SU-DHL-6 (cell line): ENCODE measurements at regions not wholly inside any gene's neighbourhood (a gene's known extent, or its start where the extent isn't known, plus 50 kb on each side); places are given as distances from the start of the nearest gene placed in this dataset.

Source experiments
- H2AFZ ChIP-seq: fragments of 200-600 bp; sonication (generic); 2 replicates; pipeline ENCODE4 v1.6.1; 2014; ENCODE audit warnings: low read depth, mild to moderate bottlenecking, moderate library complexity, mixed read lengths, antibody characterized with exemption, low read length; ENCODE audit not compliant: severe bottlenecking
- H3F3A ChIP-seq: fragments of 200-600 bp; shearing (Covaris generic); 2 replicates; pipeline ENCODE4 v1.6.0; 2016; ENCODE audit warnings: antibody characterized with exemption, mild to moderate bottlenecking; ENCODE audit not compliant: insufficient read depth
- H3K27ac ChIP-seq: fragments of 200-600 bp; sonication (generic); 2 replicates; pipeline ENCODE4 v1.5.1; 2016; ENCODE audit warnings: low read depth, mild to moderate bottlenecking, low read length, moderate library complexity, mixed read lengths
- H3K27me3 ChIP-seq: fragments of 200-600 bp; sonication (generic), shearing (Covaris generic); 2 replicates; pipeline ENCODE4 v1.6.0; 2014; ENCODE audit warnings: mild to moderate bottlenecking, low read length
- H3K36me3 ChIP-seq: fragments of 200-600 bp; sonication (generic); 2 replicates; pipeline ENCODE4 v1.6.1; 2014; ENCODE audit warnings: mild to moderate bottlenecking, low read length, mixed read lengths
- H3K4me2 ChIP-seq: fragments of 300-600, 200-600 bp; shearing (Covaris generic), sonication (generic); 2 replicates; pipeline ENCODE4 v1.6.0; 2014; ENCODE audit warnings: low read length, low read depth, mild to moderate bottlenecking; ENCODE audit not compliant: poor library complexity, severe bottlenecking
- H3K4me3 ChIP-seq: fragments of 200-600 bp; sonication (generic); 2 replicates; pipeline ENCODE4 v1.5.1; 2014; ENCODE audit warnings: antibody characterized with exemption, low read length, mild to moderate bottlenecking, mixed read lengths; ENCODE audit not compliant: insufficient read depth, poor library complexity, severe bottlenecking
- H3K79me2 ChIP-seq: fragments of 200-600 bp; sonication (generic); 2 replicates; pipeline ENCODE4 v1.6.1; 2014; ENCODE audit warnings: mild to moderate bottlenecking, low read length, moderate library complexity; ENCODE audit not compliant: insufficient read depth
- H3K9ac ChIP-seq: fragments of 200-600 bp; sonication (generic); 2 replicates; pipeline ENCODE4 v1.7.0; 2014; ENCODE audit warnings: mild to moderate bottlenecking, low read length
- H3K9me2 ChIP-seq: fragments of 200-600 bp; sonication (generic); replicated peaks from 2 replicates; pipeline ENCODE4 v1.6.1; 2014; ENCODE audit warnings: low read length; ENCODE audit not compliant: insufficient read depth
- H3K9me3 ChIP-seq: fragments of 200-600 bp; sonication (generic); 2 replicates; pipeline ENCODE4 v1.6.1; 2014; ENCODE audit warnings: low read length, mixed read lengths; ENCODE audit not compliant: insufficient read depth
- H4K20me1 ChIP-seq: fragments of 200-600 bp; sonication (generic); 2 replicates; pipeline ENCODE4 v1.6.1; 2014; ENCODE audit warnings: low read depth, mild to moderate bottlenecking, antibody characterized with exemption, low read length, moderate library complexity, mixed read lengths
- EZH2phosphoT487 ChIP-seq: fragments of 200-600 bp; sonication (generic), shearing (Covaris generic); conservative IDR thresholded peaks from 2 replicates; pipeline ENCODE4 v1.6.1; 2018; ENCODE audit warnings: mild to moderate bottlenecking, antibody characterized with exemption, low read length, moderate library complexity, mixed read lengths
- TF ChIP-seq, protein P1 (sequence below): fragments of 200-600 bp; sonication (generic); IDR thresholded peaks from one replicate; pipeline ENCODE4 v1.5.1; 2017; ENCODE audit warnings: antibody characterized with exemption, mild to moderate bottlenecking, low read length, moderate library complexity; ENCODE audit not compliant: insufficient read depth, poor library complexity, severe bottlenecking

DNA sequence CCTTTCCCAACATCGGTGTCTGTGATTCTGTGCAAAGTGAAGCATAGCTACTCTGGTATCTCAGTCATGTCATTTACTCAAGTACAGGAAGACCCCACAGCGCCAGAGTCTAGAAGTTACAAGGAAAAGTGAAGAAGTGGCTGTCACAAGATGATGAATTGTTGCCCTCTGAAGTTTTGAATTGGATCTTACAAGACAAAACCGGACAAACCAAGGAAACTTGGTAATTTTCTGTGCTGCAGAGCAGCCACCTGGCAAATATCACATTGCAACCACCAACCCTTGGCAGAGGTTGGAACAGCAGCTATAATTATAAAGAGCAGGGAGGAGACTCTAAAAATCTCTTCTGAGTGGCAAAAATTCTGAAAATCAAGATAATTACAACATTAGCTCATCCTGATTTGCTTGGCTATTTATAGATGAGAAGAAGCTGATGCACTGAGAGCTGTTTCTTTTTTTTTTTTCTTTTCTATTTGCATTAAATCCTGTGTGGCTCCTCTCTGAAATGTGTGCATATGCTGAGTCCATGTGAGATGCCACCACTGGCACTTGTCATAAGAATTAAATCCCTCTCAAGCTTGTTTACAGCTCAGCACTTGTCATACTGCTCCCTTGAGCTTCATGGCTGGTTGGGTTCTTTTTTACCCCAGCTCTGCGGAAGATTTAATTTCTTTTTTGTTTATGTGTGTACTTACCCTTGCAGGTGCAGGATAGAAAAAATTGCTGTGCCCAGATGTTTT is 68.0 kb upstream of the MNS1 start:
- peaks cover 31% of the 10 kb centered on the region for H3F3A ChIP-seq
- no peaks in the 10 kb centered on the region for H3K27me3 ChIP-seq
- H2AFZ ChIP-seq, result no peak overlapping the region
- peak overlapping the region; percentile 1 for H3K4me3 ChIP-seq
- no peaks in the 10 kb centered on the region for H4K20me1 ChIP-seq
- H3K27ac ChIP-seq, result peak overlapping the region; percentile 97
- H3K9me2 ChIP-seq, result no peaks in the 10 kb centered on the region
- H3K9me3 ChIP-seq, result no peaks in the 10 kb centered on the region
- no peaks in the 10 kb centered on the region for H3K36me3 ChIP-seq
- no peak for TF ChIP-seq EZH2phosphoT487
- TF ChIP-seq, protein P1, sequence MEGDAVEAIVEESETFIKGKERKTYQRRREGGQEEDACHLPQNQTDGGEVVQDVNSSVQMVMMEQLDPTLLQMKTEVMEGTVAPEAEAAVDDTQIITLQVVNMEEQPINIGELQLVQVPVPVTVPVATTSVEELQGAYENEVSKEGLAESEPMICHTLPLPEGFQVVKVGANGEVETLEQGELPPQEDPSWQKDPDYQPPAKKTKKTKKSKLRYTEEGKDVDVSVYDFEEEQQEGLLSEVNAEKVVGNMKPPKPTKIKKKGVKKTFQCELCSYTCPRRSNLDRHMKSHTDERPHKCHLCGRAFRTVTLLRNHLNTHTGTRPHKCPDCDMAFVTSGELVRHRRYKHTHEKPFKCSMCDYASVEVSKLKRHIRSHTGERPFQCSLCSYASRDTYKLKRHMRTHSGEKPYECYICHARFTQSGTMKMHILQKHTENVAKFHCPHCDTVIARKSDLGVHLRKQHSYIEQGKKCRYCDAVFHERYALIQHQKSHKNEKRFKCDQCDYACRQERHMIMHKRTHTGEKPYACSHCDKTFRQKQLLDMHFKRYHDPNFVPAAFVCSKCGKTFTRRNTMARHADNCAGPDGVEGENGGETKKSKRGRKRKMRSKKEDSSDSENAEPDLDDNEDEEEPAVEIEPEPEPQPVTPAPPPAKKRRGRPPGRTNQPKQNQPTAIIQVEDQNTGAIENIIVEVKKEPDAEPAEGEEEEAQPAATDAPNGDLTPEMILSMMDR, result no peak
- peak overlapping the region; percentile 36 for H3K9ac ChIP-seq
- H3K79me2 ChIP-seq, result no peaks in the 10 kb centered on the region
- H3K4me2 ChIP-seq, result peak overlapping the region; percentile 74

DNA sequence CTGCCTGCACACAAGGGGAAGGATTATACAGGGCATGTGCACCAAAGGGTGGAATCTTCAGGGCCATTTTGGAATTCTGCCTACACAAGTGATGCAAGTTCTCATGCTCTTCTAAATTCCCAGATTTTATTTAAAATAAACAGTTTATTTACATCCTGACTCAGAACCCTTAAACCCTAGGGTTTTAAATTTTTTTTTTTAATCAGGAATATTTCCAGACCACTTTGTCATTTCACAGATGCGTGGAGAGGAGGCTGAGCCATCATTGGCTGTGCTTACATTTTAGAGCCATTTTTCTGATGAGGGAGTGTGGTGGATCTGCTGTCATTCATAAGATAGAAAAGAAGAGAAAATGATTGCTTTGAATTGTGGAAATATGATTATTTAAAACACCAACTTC is 65.2 kb upstream of the MNS1 start:
- Histone ChIP-seq H3K4me2 (no peak overlapping the region), H3F3A (peaks cover 28% of the 10 kb centered on the region), H3K4me3 (no peak overlapping the region), H3K79me2 (no peaks in the 10 kb centered on the region), H3K9me2 (no peaks in the 10 kb centered on the region), H4K20me1 (no peaks in the 10 kb centered on the region), H3K9me3 (no peaks in the 10 kb centered on the region), H3K9ac (no peak overlapping the region), H3K27ac (no peak overlapping the region), H3K27me3 (no peaks in the 10 kb centered on the region), H3K36me3 (no peaks in the 10 kb centered on the region), H2AFZ (no peak overlapping the region)
- TF ChIP-seq EZH2phosphoT487, result no peak
- TF ChIP-seq, protein P1, result no peak

DNA sequence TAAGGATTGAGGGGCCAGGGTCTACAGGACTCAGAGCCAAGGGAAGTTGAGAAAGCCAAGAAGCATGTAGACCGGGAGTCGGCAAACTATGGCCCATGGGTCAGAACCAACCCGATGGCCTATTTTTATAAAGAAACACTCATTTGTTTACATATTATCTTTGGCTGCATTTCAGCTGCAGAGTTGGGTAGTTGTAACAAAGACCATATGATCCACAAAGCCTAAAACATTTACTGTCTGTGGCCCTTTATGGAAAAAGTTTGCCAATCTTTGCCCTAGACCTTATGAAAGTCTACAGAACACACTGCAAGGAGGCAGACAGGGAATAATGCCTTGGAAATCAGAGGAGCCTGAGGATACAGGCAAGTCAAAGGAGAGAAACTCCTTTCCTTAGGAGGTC is 63.2 kb upstream of the MNS1 start:
- Histone ChIP-seq H2AFZ (no peak overlapping the region), H3K27ac (no peak overlapping the region), H4K20me1 (no peaks in the 10 kb centered on the region), H3F3A (peaks cover 11% of the 10 kb centered on the region), H3K9me2 (no peaks in the 10 kb centered on the region), H3K9me3 (no peaks in the 10 kb centered on the region), H3K79me2 (no peaks in the 10 kb centered on the region), H3K4me2 (no peak overlapping the region), H3K36me3 (no peaks in the 10 kb centered on the region), H3K4me3 (no peak overlapping the region), H3K9ac (no peak overlapping the region), H3K27me3 (no peaks in the 10 kb centered on the region)
- TF ChIP-seq, protein P1, result no peak
- TF ChIP-seq EZH2phosphoT487, result no peak
